Hepatocyte (in vitro differentiated cells): ENCODE measurements at regions not wholly inside any gene's neighbourhood (a gene's known extent, or its start where the extent isn't known, plus 50 kb on each side); places are given as distances from the start of the nearest gene placed in this dataset.
A peak's percentile ranks its signal among the peaks of the same experiment; 100 is the strongest.

Source experiments
- EZH2 ChIP-seq: fragments of 200-600 bp; sonication (generic); IDR thresholded peaks from 2 replicates; pipeline ENCODE4 v1.6.1; 2016; ENCODE audit warnings: antibody characterized with exemption, mild to moderate bottlenecking, borderline replicate concordance
- EZH2phosphoT487 ChIP-seq: fragments of 200-600 bp; sonication (generic); IDR thresholded peaks from one replicate; pipeline ENCODE4 v1.6.1; 2018; ENCODE audit warnings: antibody characterized with exemption, mild to moderate bottlenecking, low read depth, moderate library complexity; ENCODE audit not compliant: unreplicated experiment, severe bottlenecking
- TF ChIP-seq, protein P1 (sequence below): fragments of 200-600 bp; sonication (generic); IDR thresholded peaks from 2 replicates; pipeline ENCODE4 v1.5.1; 2016; ENCODE audit warnings: antibody characterized with exemption, mild to moderate bottlenecking; ENCODE audit not compliant: poor library complexity

DNA sequence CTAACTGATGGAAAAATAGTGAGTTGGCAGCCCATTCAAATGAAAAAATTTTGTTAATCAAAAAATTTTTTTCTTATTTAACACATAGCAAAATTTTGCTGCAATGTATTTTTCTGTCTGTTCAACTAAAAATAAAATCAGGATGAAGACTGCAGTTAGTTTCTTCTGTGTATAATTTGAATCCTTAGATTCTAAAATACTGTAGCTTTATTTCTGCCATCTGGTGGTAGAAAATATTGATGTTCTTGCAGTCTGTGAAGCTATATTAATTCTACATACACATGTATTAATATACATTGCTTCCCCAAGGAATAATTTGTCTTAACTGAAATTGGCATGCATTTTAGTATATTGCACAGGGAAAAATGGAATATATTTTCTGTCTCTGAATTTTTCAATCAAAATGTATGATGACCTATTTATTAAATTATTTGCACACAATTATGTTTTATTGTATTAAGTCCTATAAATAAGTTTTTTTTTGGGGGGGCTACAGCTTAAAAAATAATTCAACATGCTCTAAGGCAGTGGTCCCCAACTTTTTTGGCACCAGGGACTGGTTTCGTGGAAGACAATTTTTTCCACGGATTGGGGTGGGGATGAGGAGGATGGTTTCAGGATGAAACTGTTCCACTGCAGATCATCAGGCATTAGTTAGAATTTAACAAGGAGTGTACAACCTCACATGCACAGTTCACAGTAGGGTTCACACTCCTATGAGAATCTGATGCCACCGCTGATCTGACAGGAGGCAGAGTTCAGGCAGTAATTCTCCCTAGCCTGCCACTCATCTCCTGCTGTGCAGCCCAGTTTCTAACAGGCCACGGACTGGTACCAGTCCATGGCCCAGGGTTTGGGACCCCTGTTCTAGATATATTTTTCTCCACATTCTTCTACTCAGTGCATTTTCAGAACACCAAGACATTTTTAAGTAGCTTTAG lies 119.4 kb downstream of the GNAT3 start:
- TF ChIP-seq, protein P1, sequence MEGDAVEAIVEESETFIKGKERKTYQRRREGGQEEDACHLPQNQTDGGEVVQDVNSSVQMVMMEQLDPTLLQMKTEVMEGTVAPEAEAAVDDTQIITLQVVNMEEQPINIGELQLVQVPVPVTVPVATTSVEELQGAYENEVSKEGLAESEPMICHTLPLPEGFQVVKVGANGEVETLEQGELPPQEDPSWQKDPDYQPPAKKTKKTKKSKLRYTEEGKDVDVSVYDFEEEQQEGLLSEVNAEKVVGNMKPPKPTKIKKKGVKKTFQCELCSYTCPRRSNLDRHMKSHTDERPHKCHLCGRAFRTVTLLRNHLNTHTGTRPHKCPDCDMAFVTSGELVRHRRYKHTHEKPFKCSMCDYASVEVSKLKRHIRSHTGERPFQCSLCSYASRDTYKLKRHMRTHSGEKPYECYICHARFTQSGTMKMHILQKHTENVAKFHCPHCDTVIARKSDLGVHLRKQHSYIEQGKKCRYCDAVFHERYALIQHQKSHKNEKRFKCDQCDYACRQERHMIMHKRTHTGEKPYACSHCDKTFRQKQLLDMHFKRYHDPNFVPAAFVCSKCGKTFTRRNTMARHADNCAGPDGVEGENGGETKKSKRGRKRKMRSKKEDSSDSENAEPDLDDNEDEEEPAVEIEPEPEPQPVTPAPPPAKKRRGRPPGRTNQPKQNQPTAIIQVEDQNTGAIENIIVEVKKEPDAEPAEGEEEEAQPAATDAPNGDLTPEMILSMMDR: peak; percentile 68
- TF ChIP-seq EZH2phosphoT487: no peak
- no peak for TF ChIP-seq EZH2
